Lung (tissue), 11 donors: ENCODE measurements at regions not wholly inside any gene's neighbourhood (a gene's known extent, or its start where the extent isn't known, plus 50 kb on each side); places are given as distances from the start of the nearest gene placed in this dataset.
A peak's percentile ranks its signal among the peaks of the same experiment; 100 is the strongest.

Experiments
- ATAC-seq: fragments of 200-7000 bp; cut with Tn5 transposase; one replicate; pipeline ENCODE4 v1.9.1; 2020; ENCODE audit warnings: moderate number of reproducible peaks; ENCODE audit not compliant: insufficient read depth, low FRiP score
- DNase-seq, 3 donors: peaks; one replicate each; pipeline ENCODE4 v3.0.0-alpha.2; 2013 to 2017
- H3K27ac ChIP-seq, 2 donors: one replicate each; pipeline ENCODE4 v1.5.1; 2013; ENCODE audit warnings: mild to moderate bottlenecking in 2 of 2, moderate library complexity in 2 of 2, control low read depth in 1 of 2, inconsistent platforms in 1 of 2, low read depth in 1 of 2, low read length in 1 of 2
- H3K27me3 ChIP-seq, 3 donors: one replicate each; pipeline ENCODE4 v1.5.1; 2013; ENCODE audit warnings: low read length in 2 of 3; ENCODE audit not compliant: control insufficient read depth in 3 of 3, insufficient read depth in 3 of 3
- H3K36me3 ChIP-seq, 4 donors: one replicate each; pipeline ENCODE4 v1.5.1; 2013; ENCODE audit warnings: low read length in 4 of 4, mild to moderate bottlenecking in 1 of 4, moderate library complexity in 1 of 4; ENCODE audit not compliant: control insufficient read depth in 4 of 4, insufficient read depth in 4 of 4
- H3K4me1 ChIP-seq, 5 donors: one replicate each; pipeline ENCODE4 v1.5.1; 2013; ENCODE audit warnings: low read length in 5 of 5, mild to moderate bottlenecking in 2 of 5, moderate library complexity in 1 of 5; ENCODE audit not compliant: control insufficient read depth in 5 of 5, insufficient read depth in 5 of 5
- H3K4me3 ChIP-seq: one replicate; pipeline ENCODE4 v1.5.1; 2013; ENCODE audit warnings: mild to moderate bottlenecking, control low read depth, moderate library complexity
- H3K9ac ChIP-seq, 2 donors: one replicate each; pipeline ENCODE4 v1.5.1; 2013; ENCODE audit warnings: low read length in 2 of 2, control low read depth in 1 of 2; ENCODE audit not compliant: insufficient read depth in 1 of 2
- H3K9me3 ChIP-seq, 4 donors: one replicate each; pipeline ENCODE4 v1.5.1; 2013; ENCODE audit warnings: low read length in 3 of 4, mild to moderate bottlenecking in 1 of 4, moderate library complexity in 1 of 4; ENCODE audit not compliant: control insufficient read depth in 4 of 4, insufficient read depth in 3 of 4
- WGBS, 2 donors: extraction: QIAGEN DNeasy Blood & Tissue Kit; methylation state at CpG; one replicate each; pipeline ENCODE4 v1.1.7; 2013; 5-methylcytosine and 5-hydroxymethylcytosine counted together
- TF ChIP-seq, protein P1 (sequence below): IDR thresholded peaks from 2 replicates; pipeline ENCODE4 v1.5.1; 2012; ENCODE audit warnings: mild to moderate bottlenecking; ENCODE audit errors: control extremely low read depth, extremely low read depth
- donor health status: control.
- donor health status: control.
- donor health status: Bipolar disorder and iron deficiency.
- donor health status: healthy.
- donor health status: DM: yes; HTN: yes; CAD: no.

DNA sequence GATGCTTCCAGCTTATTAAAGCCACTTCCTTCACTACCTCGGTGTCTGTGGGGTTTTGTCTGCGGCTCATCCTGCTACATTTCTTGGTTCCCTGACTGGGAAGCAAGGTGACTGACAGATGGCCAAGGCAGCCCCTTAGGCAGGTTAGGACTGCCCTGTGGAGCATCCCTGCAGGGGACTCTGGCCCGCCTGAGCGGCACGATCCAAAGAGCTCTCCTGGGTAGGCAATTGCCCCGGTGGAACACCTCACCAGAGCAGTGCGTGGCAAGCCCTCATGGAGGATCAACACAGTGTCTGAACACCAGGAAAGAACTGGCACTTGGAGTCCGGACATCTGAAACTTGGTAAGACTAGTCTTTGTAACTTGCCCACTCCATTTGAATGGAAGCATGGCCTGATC is 1143.4 kb downstream of the ARAP2 start:
- TF ChIP-seq, protein P1, sequence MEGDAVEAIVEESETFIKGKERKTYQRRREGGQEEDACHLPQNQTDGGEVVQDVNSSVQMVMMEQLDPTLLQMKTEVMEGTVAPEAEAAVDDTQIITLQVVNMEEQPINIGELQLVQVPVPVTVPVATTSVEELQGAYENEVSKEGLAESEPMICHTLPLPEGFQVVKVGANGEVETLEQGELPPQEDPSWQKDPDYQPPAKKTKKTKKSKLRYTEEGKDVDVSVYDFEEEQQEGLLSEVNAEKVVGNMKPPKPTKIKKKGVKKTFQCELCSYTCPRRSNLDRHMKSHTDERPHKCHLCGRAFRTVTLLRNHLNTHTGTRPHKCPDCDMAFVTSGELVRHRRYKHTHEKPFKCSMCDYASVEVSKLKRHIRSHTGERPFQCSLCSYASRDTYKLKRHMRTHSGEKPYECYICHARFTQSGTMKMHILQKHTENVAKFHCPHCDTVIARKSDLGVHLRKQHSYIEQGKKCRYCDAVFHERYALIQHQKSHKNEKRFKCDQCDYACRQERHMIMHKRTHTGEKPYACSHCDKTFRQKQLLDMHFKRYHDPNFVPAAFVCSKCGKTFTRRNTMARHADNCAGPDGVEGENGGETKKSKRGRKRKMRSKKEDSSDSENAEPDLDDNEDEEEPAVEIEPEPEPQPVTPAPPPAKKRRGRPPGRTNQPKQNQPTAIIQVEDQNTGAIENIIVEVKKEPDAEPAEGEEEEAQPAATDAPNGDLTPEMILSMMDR: no peak
- H3K27ac ChIP-seq: no peak overlapping the region
- H3K4me1 ChIP-seq: no peaks in the 10 kb centered on the region
- ATAC-seq: no peak
- no peaks in the 10 kb centered on the region for H3K27me3 ChIP-seq
- H3K4me3 ChIP-seq: no peak overlapping the region
- H3K36me3 ChIP-seq: no peaks in the 10 kb centered on the region
- no peak for DNase-seq
- no peak overlapping the region for H3K9ac ChIP-seq
- no peaks in the 10 kb centered on the region for H3K9me3 ChIP-seq
- WGBS, 2 donors: 96% methylated on average over 8 of the region's 8 CpGs

DNA sequence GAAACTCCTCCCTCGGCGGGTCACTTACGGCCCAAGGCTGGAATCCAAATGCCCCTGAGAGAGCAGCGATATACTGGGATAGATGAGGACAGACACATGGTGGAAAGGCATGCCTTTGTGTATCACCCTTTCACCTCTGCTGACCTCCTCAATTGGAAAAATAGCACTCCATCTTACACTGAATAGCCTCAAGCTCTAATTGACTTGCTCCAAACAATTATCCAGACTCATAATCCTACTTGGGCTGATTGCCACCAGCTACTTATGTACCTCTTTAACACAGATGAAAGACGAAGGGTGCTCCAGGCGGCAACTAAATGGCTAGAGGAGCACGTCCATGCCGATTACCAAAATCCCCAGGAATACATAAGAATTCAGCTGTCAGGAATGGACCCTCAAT is 1142.2 kb downstream of the ARAP2 start:
- DNase-seq (no peak), ATAC-seq (no peak)
- TF ChIP-seq, protein P1: no peak
- Histone ChIP-seq H3K27me3 (no peaks in the 10 kb centered on the region), H3K9me3 (peaks cover 0 to 3% (median 0%) of the 10 kb centered on the region in 4 donors), H3K4me1 (no peaks in the 10 kb centered on the region), H3K4me3 (no peak overlapping the region), H3K36me3 (no peaks in the 10 kb centered on the region), H3K9ac (no peak overlapping the region), H3K27ac (no peak overlapping the region)
- 87 to 94% methylated on average over 8 of the region's 8 CpGs for WGBS, 2 donors

DNA sequence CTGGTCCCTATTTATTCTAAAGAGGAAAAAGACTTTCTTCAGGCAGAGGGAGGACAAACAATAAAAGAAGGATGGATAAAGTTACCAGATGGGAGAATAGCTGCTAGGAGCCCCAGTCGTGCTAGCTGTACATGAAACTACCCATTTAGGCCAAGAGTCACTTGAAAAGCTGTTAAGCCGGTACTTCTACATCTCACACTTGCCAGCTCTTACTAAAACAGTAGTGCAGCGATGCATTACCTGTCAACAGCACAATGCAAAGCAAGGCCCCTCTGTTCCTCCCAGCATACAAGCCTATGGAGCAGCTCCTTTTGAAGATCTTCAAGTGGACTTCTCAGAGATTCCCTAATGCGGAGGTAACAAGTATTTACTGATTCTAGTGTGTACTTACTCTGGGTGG is 1138.8 kb downstream of the ARAP2 start:
- ATAC-seq: no peak

More for the DNA sequence above, 1138.8 kb downstream of the ARAP2 start:
- no peak overlapping the region for H3K9ac ChIP-seq
- no peak overlapping the region for H3K27ac ChIP-seq
- no peaks in the 10 kb centered on the region for H3K4me1 ChIP-seq
- peak; percentile 66 to 88 (median 69) for DNase-seq
- H3K36me3 ChIP-seq: no peaks in the 10 kb centered on the region
- no peak overlapping the region for H3K4me3 ChIP-seq
- H3K27me3 ChIP-seq: no peaks in the 10 kb centered on the region
- TF ChIP-seq, protein P1: no peak
- H3K9me3 ChIP-seq: peaks cover 0 to 3% (median 0%) of the 10 kb centered on the region in 4 donors
- WGBS, 2 donors: 65 to 77% methylated on average over 4 of the region's 4 CpGs
